Nephron progenitor cell (in vitro differentiated cells): ENCODE measurements at regions not wholly inside any gene's neighbourhood (a gene's known extent, or its start where the extent isn't known, plus 50 kb on each side); places are given as distances from the start of the nearest gene placed in this dataset.

Experiments used
- DNase-seq: peaks from one replicate; pipeline ENCODE4 v3.0.0; 2021
- H3K27ac Mint-ChIP-seq: 2 replicates; pipeline ENCODE4 v1.8.0; 2021; ENCODE audit warnings: mild to moderate bottlenecking, moderate library complexity, mixed read lengths
- H3K27me3 Mint-ChIP-seq: 2 replicates; pipeline ENCODE4 v1.8.0; 2021; ENCODE audit warnings: mild to moderate bottlenecking, low read depth, mixed read lengths; ENCODE audit not compliant: poor library complexity
- H3K36me3 Mint-ChIP-seq: 2 replicates; pipeline ENCODE4 v1.8.0; 2021; ENCODE audit warnings: low read depth, mixed read lengths
- H3K4me1 Mint-ChIP-seq: 2 replicates; pipeline ENCODE4 v1.8.0; 2021; ENCODE audit warnings: mixed read lengths
- H3K4me3 Mint-ChIP-seq: 2 replicates; pipeline ENCODE4 v1.8.0; 2021; ENCODE audit warnings: mild to moderate bottlenecking, moderate library complexity, mixed read lengths
- H3K9me3 Mint-ChIP-seq: 2 replicates; pipeline ENCODE4 v1.8.0; 2021; ENCODE audit warnings: mild to moderate bottlenecking, moderate library complexity, mixed read lengths
- TF ChIP-seq, protein P1 (sequence below): fragments of 200-600 bp; sonication (generic); IDR thresholded peaks from 2 replicates; pipeline ENCODE4 v1.5.0; 2021; ENCODE audit warnings: antibody characterized with exemption

DNA sequence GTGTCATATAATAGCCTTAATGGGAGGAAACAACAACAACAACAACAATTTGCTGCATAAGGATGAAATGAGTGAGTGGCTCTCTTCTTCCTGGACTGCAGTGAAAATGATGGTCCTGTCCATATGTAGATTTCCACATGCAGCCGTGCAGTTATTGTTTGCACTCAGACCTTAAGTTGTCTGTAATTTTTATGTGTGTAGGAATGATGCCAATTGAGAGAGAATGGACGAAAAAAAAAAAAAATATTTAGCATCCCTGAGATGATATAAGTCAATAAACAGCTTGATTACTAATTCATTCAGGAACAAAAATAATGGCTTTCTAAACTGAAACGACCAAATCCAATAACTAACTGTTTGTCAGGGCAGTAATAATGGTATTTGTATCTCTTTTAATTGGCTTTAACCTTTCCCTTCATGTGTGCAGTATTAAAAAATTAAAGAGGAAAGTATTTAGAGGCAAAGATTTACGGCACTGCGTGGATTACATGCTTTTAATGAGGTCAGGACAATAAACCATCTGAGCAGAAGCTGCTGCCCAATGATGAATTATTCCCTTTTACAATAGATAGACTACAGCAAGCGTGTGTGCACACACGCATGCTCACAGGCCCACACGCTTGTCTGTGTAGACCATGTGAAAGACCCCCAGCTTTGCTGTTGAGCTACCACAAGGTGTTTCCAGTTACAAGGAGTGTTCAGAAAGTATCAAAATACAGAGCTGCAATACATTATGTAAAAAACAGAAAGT lies 459.5 kb upstream of the WWC1 start:
- TF ChIP-seq, protein P1, sequence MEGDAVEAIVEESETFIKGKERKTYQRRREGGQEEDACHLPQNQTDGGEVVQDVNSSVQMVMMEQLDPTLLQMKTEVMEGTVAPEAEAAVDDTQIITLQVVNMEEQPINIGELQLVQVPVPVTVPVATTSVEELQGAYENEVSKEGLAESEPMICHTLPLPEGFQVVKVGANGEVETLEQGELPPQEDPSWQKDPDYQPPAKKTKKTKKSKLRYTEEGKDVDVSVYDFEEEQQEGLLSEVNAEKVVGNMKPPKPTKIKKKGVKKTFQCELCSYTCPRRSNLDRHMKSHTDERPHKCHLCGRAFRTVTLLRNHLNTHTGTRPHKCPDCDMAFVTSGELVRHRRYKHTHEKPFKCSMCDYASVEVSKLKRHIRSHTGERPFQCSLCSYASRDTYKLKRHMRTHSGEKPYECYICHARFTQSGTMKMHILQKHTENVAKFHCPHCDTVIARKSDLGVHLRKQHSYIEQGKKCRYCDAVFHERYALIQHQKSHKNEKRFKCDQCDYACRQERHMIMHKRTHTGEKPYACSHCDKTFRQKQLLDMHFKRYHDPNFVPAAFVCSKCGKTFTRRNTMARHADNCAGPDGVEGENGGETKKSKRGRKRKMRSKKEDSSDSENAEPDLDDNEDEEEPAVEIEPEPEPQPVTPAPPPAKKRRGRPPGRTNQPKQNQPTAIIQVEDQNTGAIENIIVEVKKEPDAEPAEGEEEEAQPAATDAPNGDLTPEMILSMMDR: no peak
- Mint-ChIP-seq H3K27me3 (peaks cover 5% of the 10 kb centered on the region), H3K27ac (no peak overlapping the region)

DNA sequence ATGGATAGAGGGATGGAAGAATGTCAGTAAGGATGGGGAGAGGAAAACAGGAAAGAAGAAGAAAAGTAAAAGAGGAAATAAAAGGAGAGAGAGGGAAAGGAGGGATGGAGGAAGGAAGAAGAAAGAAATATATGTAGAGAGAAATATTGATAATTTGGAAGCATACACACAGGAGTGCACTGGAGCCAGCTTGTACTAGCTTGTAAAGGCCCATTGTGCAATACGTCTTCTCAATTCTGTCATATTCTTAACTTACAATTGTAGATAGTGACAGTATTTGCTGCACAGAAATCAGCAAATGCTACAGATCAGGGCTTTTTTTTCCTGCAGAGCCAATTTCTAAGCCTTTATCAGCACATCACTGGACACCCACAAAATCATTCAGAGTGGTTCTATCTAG lies 458.8 kb upstream of the WWC1 start:
- no peak overlapping the region for H3K4me3 Mint-ChIP-seq

More for the DNA sequence above, 459.5 kb upstream of the WWC1 start:
- DNase-seq: no peak
- H3K4me3 Mint-ChIP-seq: no peak overlapping the region
- peaks cover 10% of the 10 kb centered on the region for H3K4me1 Mint-ChIP-seq
- H3K36me3 Mint-ChIP-seq: no peaks in the 10 kb centered on the region
- no peaks in the 10 kb centered on the region for H3K9me3 Mint-ChIP-seq

DNA sequence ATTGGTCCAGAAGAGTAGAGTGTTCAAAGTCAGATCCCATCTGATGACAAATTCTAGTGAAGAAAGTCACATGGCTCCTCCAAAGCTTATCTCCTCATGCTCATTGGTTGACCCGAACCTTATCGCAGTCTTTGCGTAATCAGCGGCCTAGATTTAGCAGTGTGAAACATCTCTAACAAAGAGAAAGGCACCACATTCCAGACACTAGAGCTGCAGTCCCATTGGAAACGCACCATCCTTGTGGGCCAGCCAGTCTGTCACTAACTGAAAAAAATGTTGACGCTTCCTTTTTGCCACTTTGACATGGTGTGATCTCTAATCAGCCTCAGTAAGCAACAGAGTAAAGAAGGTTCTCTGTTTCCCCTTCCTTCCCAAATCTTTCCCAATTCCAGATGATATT lies 458.0 kb upstream of the WWC1 start:
- TF ChIP-seq, protein P1: no peak
- H3K27ac Mint-ChIP-seq: no peak overlapping the region
- no peaks in the 10 kb centered on the region for H3K36me3 Mint-ChIP-seq
- no peak for DNase-seq
- H3K4me3 Mint-ChIP-seq: no peak overlapping the region
- H3K4me1 Mint-ChIP-seq: peaks cover 10% of the 10 kb centered on the region
- no peaks in the 10 kb centered on the region for H3K27me3 Mint-ChIP-seq
- no peaks in the 10 kb centered on the region for H3K9me3 Mint-ChIP-seq

More for the DNA sequence above, 458.8 kb upstream of the WWC1 start:
- Mint-ChIP-seq H3K36me3 (no peaks in the 10 kb centered on the region), H3K4me1 (peaks cover 10% of the 10 kb centered on the region), H3K27me3 (peaks cover 5% of the 10 kb centered on the region), H3K27ac (no peak overlapping the region), H3K9me3 (no peaks in the 10 kb centered on the region)
- TF ChIP-seq, protein P1: no peak
- no peak for DNase-seq

DNA sequence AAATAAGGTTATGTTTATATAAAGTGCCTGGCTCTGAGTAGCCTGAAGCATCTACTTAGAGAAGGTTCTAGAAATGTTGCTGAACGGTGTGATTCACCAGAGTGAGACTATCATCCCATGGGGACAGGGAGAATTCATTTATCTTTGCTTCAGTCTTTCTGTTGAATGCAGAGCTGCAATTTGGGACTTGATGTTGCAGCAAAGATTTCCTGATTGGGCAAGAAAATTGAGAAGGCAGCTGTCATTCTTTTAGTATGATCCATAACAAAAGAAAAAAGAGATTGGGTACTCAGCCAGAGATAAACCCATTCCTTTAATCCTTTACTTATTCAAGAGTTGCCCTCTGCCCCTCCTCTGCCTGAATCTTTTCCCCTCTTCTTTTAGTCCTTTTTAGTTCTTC lies 456.3 kb upstream of the WWC1 start:
- Mint-ChIP-seq H3K27me3 (peaks cover 5% of the 10 kb centered on the region), H3K9me3 (no peaks in the 10 kb centered on the region), H3K4me1 (peaks cover 12% of the 10 kb centered on the region), H3K36me3 (no peaks in the 10 kb centered on the region), H3K4me3 (no peak overlapping the region), H3K27ac (no peak overlapping the region)
- DNase-seq: no peak
- TF ChIP-seq, protein P1: no peak

DNA sequence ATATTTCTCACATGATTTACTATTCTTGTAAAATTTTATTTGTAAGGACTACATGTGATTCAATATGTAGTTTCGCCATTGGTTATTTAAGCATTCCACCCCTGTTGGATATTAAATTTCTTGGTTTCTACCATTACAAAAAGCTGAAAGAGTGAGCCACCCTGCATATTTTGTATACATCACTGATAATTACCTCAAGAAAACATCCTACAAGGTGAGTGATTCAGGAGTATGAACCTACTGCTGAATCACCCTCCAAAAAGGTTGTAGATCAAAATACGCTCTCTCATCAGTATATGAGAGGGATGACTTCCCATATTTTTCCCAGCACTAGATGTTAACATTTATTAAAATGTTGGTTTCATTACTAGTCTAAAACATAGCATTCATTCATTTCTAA lies 454.3 kb upstream of the WWC1 start:
- TF ChIP-seq, protein P1: no peak
- H3K27me3 Mint-ChIP-seq: peaks cover 5% of the 10 kb centered on the region

DNA sequence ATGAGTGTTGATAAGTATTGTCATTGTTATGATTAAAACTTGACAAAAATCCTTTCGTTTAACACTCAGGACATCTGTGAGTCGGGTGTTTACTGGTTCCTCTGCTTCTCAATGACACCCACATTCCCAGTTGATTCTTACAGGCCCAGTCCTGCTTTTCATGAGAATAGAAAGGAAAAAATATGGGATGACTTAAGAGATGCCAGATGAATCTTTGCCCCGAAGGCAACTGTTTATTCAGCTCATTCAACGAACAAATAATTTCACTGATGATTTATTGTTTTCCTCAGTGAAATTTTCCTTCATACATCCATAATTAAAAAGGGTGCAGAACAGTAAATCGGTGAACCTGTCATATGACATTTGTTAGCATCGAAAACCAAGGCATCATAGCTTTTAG lies 452.4 kb upstream of the WWC1 start:
- Mint-ChIP-seq H3K4me3 (no peak overlapping the region), H3K36me3 (no peaks in the 10 kb centered on the region), H3K4me1 (peaks cover 15% of the 10 kb centered on the region), H3K9me3 (no peaks in the 10 kb centered on the region), H3K27me3 (peaks cover 5% of the 10 kb centered on the region), H3K27ac (no peak overlapping the region)
- no peak for DNase-seq
- TF ChIP-seq, protein P1: no peak

More for the DNA sequence above, 454.3 kb upstream of the WWC1 start:
- Mint-ChIP-seq H3K4me3 (no peak overlapping the region), H3K27ac (no peak overlapping the region), H3K36me3 (no peaks in the 10 kb centered on the region), H3K9me3 (no peaks in the 10 kb centered on the region), H3K4me1 (peaks cover 15% of the 10 kb centered on the region)
- DNase-seq: no peak
